Activated naive CD8-positive, alpha-beta T cell treated with anti-CD3 and anti-CD28 coated beads for 36 hours (primary cell): ENCODE measurements at regions not wholly inside any gene's neighbourhood (a gene's known extent, or its start where the extent isn't known, plus 50 kb on each side); places are given as distances from the start of the nearest gene placed in this dataset.
"Not testable (repeated sequence)": the region's sequence is repeated elsewhere in the genome, so short reads cannot be mapped to it uniquely, and the experiment has no call there.

Source experiments
- DNase-seq: peaks from one replicate; pipeline ENCODE4 v3.0.0; 2021
- H3K27ac Mint-ChIP-seq: one replicate; pipeline ENCODE4 v1.8.0; 2022; ENCODE audit warnings: mild to moderate bottlenecking, moderate library complexity, mixed read lengths
- H3K27me3 Mint-ChIP-seq: one replicate; pipeline ENCODE4 v1.8.0; 2022; ENCODE audit warnings: mild to moderate bottlenecking, mixed read lengths
- H3K36me3 Mint-ChIP-seq: one replicate; pipeline ENCODE4 v1.8.0; 2021; ENCODE audit warnings: mild to moderate bottlenecking, mixed read lengths
- H3K4me1 Mint-ChIP-seq: one replicate; pipeline ENCODE4 v1.8.0; 2021; ENCODE audit warnings: mixed read lengths
- H3K4me3 Mint-ChIP-seq: one replicate; pipeline ENCODE4 v1.8.0; 2022; ENCODE audit warnings: mild to moderate bottlenecking, moderate library complexity, mixed read lengths
- H3K9me3 Mint-ChIP-seq: one replicate; pipeline ENCODE4 v1.8.0; 2022; ENCODE audit warnings: mixed read lengths

DNA sequence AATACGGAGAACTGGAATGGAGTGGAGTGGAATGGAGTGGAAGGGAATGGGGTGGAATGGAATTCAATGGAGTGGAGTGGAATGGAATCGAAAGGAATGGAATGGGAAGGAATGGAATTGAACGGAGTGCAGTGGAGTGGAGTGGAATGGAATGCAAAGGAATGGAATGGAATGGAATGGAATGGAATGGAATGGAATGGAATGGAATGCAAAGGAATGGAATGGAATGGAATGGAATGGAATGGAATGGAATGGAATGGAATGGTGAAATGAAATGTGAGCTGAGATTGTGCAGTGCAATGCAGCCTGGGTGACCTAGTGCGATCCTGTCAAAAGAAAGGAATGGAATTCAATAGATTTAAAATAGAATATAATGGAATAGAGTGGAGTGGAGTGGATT lies 357.3 kb upstream of the WSB1 start:
- H3K36me3 Mint-ChIP-seq, H3K4me1 Mint-ChIP-seq, H3K4me3 Mint-ChIP-seq, H3K27me3 Mint-ChIP-seq, H3K9me3 Mint-ChIP-seq, DNase-seq, H3K27ac Mint-ChIP-seq: not testable (repeated sequence)

DNA sequence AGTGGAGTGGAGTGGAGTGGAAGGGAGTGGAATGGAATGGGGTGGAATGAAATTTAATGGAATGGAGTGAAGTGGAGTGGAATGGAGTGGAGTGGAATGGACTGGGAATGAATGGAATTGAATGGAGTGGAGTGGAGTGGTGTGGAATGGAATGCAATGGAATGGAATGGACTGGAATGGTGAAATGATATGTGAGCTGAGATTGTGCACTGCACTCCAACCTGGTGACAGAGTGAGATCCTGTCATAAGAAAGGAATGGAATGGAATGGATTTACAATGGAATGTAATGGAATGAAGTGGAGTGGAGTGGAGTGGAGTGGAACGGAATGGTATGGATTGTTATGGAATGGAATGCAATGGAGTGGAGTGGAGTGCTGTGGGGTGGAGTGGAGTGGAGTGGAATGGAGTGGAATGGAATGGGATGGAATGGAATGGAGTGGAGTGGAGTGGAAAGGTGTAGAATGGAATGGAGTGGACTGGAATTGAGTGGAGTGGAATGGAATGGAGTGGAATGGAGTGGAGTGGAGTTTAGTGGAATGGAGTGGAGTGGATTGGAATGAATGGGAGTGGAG lies 356.1 kb upstream of the WSB1 start:
- H3K36me3 Mint-ChIP-seq, DNase-seq, H3K9me3 Mint-ChIP-seq, H3K27me3 Mint-ChIP-seq, H3K4me1 Mint-ChIP-seq, H3K4me3 Mint-ChIP-seq, H3K27ac Mint-ChIP-seq: not testable (repeated sequence)

DNA sequence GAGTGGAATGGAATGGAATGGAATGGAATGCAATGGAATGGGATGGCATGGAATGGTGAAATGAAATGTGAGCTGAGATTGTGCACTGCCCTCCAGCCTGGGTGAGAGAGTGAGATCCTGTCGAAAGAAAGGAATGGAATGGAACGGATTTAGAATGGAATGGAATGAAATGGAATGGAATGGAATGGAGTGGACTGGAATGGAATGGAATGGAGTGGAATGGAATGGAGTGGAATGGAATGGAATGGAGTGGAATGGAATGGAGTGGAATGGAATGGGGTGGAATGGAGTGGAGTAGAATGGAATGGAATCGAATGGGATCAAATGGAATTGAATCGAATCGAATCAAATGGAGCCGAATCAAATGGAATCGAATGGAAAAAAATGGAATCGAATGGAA lies 354.2 kb upstream of the WSB1 start:
- not testable (repeated sequence) for H3K36me3 Mint-ChIP-seq, DNase-seq, H3K4me3 Mint-ChIP-seq, H3K27ac Mint-ChIP-seq, H3K9me3 Mint-ChIP-seq, H3K4me1 Mint-ChIP-seq, H3K27me3 Mint-ChIP-seq

DNA sequence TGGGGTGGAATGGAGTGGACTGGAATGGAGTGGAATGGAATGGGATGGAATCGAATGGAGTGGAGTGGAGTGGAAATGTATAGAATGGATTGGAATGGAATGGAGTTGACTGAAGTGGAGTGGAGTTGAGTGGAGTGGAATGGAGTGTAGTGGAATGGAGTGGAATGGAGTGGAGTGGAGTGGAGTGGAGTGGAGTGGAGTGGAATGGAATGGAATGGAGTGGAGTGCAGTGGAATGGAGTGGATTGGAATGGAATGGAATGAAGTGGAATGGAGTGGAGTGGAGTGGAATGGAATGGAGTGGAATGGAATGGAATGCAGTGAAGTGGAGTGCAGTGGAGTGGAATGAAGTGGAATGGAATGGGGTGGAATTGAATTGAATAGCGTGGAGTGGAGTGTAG lies 353.3 kb upstream of the WSB1 start:
- not testable (repeated sequence) for H3K27me3 Mint-ChIP-seq

DNA sequence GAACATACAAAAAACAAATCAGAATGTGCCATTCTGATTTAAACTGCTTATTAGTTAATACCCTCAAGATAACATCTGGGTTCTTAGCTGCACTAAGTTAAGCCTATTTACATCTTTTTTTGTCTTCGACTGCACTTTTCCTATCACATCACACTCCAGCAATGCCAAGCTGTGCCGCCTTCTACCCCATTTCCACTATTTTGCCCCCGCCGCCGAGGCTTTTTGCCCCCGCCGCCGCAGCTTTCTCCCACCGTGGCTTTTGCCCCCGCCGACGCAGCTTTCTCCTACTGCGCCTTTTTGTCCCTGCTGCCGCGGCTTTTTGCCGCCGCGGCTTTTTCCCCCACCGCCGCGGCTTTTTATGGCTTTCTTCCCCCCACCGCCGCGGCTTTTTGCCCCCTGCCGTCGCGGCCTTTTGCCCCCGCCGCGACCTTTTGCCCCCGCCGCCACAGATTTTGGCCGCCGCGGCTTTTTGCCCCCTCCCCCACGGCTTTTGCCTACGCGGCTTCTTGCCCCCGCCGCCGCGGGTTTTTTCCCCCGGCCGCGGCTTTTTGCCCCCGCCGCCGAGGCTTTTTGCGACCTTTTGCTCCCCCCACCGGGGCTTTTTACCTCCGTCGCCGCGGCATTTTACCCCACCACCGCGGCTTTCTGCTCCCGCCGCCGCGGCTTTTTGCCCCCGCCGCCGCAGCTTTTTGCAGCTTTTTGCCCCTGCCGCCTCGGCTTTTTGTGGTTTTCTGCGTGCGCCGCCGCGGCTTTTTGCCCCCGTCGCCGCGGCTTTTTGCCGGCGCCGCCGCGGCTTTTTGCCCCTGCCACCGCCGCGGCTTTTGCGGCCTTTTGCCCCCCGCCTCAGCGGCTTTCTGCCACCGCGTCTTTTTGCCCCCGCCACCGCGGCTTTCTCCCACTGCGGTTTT lies 331.4 kb upstream of the WSB1 start:
- H3K27ac Mint-ChIP-seq: no peak overlapping the region
- H3K27me3 Mint-ChIP-seq: peaks cover 32% of the 10 kb centered on the region
- H3K36me3 Mint-ChIP-seq: peaks cover 3% of the 10 kb centered on the region
- H3K4me1 Mint-ChIP-seq: no peaks in the 10 kb centered on the region
- no peak for DNase-seq
- H3K9me3 Mint-ChIP-seq: peaks cover 11% of the 10 kb centered on the region
- no peak overlapping the region for H3K4me3 Mint-ChIP-seq

More for the DNA sequence above, 353.3 kb upstream of the WSB1 start:
- H3K9me3 Mint-ChIP-seq, H3K27ac Mint-ChIP-seq, H3K36me3 Mint-ChIP-seq, H3K4me3 Mint-ChIP-seq, H3K4me1 Mint-ChIP-seq, DNase-seq: not testable (repeated sequence)

DNA sequence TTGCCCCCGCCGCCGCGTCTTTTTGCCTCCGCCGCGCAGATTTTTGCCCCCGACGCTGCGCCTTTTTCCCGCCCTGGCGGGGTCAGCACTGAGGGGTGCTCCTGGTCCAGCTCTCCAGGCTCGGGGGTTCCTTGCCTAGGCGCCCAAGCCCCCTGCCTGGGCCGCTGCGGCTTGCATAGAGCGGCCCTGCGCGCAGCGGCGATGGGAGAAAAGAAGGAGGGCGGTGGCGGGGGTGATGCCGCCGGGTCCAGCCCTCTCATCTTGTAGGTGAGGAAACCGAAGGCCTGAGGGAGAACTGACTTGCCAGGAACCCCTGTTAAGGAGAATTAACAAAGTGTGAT lies 330.8 kb upstream of the WSB1 start:
- H3K27me3 Mint-ChIP-seq: peaks cover 31% of the 10 kb centered on the region
- no peak overlapping the region for H3K4me3 Mint-ChIP-seq
- H3K27ac Mint-ChIP-seq: no peak overlapping the region
- peaks cover 3% of the 10 kb centered on the region for H3K36me3 Mint-ChIP-seq
- no peak for DNase-seq
- no peaks in the 10 kb centered on the region for H3K4me1 Mint-ChIP-seq
- peaks cover 8% of the 10 kb centered on the region for H3K9me3 Mint-ChIP-seq

DNA sequence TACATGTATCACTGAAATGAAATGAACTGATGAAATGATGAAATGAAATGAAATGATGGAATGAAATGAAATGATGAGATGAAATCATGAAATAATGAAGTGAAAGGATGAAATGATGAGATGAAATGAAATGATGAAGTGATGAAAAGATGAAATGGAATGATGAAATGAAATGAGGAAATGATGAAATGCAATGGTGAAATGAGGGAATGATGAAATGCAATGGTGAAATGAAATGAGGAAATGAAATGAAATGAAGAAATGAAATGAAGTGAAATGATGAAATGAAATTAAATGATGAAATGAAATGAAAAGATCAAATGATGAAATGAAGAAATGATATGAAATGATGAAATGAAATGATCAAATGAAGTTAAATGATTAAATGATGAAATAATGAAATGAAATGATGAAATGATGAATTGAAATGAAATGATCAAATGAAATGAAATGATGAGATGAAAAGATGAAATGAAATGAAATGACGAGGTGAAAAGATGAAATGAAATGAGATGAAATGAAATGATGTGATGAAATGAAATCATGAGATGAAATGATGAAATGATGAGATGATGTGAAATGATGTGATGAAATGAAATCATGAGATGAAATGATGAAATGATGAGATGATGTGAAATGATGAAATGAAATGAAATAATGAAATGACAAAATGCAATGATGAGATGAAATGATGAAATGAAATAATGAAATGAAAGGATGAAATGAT lies 327.9 kb upstream of the WSB1 start:
- H3K27ac Mint-ChIP-seq, H3K4me1 Mint-ChIP-seq, H3K4me3 Mint-ChIP-seq, DNase-seq, H3K36me3 Mint-ChIP-seq, H3K9me3 Mint-ChIP-seq: not testable (repeated sequence)
- H3K27me3 Mint-ChIP-seq: peaks cover 23% of the 10 kb centered on the region

DNA sequence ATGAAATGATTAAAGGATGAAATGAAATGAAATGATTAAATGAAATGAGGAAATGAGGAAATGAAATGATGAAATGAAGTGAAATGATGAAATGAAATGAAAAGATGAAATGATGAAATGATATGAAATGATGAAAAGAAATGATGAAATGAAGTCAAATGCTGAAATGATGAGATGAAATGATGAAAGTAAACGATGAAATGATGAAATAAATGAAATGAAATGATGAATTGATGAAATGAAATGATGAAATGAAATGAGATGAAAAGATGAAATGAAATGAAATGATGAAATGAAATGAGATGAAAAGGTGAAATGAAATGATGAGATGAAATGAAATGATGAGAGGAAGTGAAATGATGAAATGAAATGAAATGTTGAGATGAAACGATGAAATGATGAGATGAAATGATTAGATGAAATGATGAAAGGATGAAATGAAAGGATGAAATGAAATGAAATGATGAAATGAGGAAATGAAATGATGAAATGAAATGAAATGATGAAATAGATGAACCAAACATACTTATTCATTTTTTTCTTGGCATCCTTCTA lies 327.2 kb upstream of the WSB1 start:
- H3K27me3 Mint-ChIP-seq: peaks cover 20% of the 10 kb centered on the region
- not testable (repeated sequence) for DNase-seq, H3K4me1 Mint-ChIP-seq, H3K4me3 Mint-ChIP-seq, H3K27ac Mint-ChIP-seq, H3K9me3 Mint-ChIP-seq, H3K36me3 Mint-ChIP-seq

DNA sequence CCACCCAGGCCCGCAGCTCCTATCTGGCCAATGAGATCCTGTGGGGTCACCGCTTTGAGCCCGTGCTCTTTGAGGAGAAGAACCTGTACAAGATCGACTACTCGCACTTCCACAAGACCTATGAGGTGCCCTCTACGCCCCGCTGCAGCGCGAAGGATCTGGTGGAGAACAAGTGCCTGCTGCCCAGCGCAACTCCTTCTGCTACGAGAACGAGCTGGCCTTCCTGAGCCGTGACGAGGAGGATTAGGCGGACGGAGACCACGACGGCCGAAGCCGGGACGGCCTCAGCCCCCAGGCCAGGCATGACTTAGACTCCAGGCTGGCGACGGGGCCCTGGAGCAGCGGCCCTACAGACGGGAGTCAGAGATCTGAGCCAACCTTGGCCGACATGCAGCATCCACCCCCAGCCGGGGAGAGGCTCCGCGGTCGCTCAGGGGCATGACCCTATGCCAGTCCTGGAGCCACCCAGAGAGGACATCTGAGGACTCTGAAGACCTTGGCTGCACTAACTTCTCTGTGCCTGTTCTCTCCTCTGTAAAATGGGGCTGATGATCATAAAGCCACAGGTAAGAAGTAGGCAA lies 312.0 kb upstream of the WSB1 start:
- not testable (repeated sequence) for DNase-seq, H3K27me3 Mint-ChIP-seq, H3K36me3 Mint-ChIP-seq, H3K9me3 Mint-ChIP-seq, H3K4me1 Mint-ChIP-seq, H3K4me3 Mint-ChIP-seq, H3K27ac Mint-ChIP-seq

DNA sequence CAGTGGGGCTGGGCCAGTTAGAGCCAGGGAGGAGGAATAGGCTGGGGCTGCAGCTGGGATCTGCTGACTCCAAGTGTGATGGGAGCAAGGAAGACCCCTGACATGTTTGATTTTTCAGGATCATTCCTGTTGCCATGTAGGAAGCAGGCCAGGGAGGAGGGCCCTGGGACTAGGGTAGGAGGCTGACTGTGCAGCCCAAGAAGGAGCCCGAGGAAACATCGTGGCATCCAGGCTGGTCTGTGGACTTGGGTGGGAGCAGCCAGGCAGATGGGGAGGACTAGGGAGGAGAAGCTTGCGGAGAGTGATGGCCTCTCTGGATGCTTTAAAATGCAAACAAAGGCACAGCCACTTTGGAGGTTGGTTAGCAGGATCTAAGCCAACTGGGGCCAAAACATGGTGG lies 311.4 kb upstream of the WSB1 start:
- not testable (repeated sequence) for H3K9me3 Mint-ChIP-seq, H3K4me1 Mint-ChIP-seq, H3K36me3 Mint-ChIP-seq, H3K27me3 Mint-ChIP-seq, H3K4me3 Mint-ChIP-seq, DNase-seq, H3K27ac Mint-ChIP-seq

DNA sequence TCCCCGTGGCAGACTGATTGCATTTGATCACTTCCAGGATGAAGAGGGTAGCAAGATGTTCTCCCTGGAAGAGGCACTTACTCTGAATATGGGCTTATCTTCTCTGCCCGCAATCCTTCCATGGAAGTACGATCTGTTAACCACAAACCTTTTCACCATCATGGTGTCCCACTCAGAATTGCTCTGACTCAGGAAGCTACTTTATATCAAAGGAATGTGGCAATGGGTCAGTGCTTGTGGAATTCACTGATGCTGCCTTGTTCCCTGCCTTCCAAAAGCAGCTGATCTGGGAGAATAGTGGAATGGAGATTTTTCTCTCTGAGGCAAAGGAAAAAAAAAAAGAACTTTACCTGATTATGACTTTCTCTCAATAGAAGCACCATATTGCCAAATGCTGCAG lies 306.1 kb upstream of the WSB1 start:
- not testable (repeated sequence) for H3K9me3 Mint-ChIP-seq, H3K4me1 Mint-ChIP-seq, H3K36me3 Mint-ChIP-seq, H3K27me3 Mint-ChIP-seq, DNase-seq, H3K4me3 Mint-ChIP-seq, H3K27ac Mint-ChIP-seq

DNA sequence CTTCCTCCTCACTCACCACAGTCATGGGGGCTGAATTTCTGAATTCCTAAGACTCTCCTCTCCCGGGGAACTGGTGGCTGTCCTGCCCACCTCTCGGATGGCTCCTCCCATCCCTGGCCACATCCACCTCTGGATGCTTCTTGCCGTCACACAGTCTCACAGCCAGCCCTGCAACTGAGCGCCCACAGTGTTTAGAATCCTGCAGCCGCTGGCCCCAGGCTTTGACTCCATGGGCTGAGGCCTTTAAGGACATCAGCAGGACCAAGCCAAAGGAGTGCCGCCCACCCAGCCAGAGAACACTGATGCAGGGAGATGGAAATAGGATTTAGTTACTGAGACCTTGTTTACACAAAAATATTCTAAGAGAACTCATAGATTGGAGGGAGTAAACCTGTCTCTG lies 299.3 kb upstream of the WSB1 start:
- not testable (repeated sequence) for H3K4me1 Mint-ChIP-seq, DNase-seq, H3K9me3 Mint-ChIP-seq, H3K4me3 Mint-ChIP-seq, H3K36me3 Mint-ChIP-seq, H3K27me3 Mint-ChIP-seq, H3K27ac Mint-ChIP-seq

DNA sequence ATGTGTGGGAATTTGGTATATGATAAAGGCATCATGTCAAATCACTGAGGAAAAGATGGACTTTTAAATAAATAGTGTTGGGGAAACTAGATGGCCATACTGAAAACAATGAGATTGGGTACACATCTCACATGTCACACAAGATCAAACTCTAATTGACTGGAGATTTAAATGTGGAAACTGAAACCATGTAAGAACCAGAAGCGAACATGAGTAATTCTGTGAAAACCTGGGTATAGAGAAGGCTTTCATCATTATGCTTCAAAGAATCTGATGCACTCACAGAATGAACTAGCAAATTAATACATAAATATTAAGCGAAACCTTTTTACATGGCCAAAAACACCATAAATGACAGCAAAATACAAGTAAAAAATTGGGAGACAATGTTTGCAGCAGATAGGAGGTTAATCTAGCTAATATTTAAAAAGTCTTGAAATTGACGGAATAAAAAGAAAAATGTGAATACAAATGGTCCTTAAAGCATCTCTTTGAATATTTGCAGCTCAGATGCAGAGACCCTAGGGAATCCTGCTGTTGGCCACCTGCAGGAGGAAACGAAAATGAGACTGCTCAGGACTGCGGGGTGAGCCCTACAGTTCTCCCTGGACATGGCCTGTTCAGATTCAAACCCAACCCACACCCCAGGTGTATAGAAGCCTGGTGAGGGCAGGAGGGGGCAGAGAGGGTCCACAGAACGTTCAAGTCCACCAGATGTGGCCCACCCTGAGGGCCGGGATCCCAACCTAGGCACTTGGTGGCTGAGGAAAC lies 297.6 kb upstream of the WSB1 start:
- H3K9me3 Mint-ChIP-seq, H3K36me3 Mint-ChIP-seq, H3K27me3 Mint-ChIP-seq, H3K27ac Mint-ChIP-seq, H3K4me1 Mint-ChIP-seq, DNase-seq, H3K4me3 Mint-ChIP-seq: not testable (repeated sequence)

DNA sequence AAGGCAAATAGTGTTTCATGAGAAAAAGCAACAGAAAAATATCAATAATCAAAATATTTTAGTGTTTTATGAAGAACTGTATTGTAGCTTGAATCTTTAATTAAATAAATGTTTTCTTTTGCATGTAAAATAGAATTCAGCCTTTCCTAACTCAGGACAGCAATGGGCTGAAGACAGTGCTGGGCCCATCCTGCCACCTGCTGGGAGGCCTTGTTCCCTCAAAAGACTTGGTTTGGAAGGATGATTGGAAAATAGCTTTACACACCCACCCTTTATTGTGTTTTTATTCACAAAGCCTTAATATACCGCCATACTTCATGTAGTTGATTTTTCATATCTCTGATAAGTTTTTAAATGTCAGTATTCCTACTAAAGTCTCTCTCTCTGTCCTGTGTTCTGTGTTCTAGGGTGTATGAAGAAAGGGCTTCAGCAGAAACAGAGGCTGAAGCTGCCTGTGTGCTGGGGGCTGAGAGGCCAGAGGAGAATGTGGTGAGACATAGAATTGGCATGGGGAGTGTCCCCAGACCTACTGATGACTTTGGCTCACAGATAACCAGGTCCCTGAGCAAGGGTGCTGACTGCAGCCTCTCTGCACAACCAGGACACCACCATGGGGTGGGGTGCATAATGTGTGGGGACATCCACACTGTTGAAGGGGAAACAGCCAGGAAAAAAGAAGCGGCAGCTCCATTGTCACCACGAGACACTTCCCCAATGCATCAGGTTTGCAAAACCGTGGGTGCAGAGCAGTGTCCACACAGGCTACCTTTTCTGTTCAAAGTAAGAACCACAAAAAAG lies 286.0 kb upstream of the WSB1 start:
- not testable (repeated sequence) for H3K9me3 Mint-ChIP-seq, H3K27me3 Mint-ChIP-seq, DNase-seq, H3K36me3 Mint-ChIP-seq, H3K4me1 Mint-ChIP-seq, H3K27ac Mint-ChIP-seq, H3K4me3 Mint-ChIP-seq
